ENCODE measurements at regions not wholly inside any gene's neighbourhood (a gene's known extent, or its start where the extent isn't known, plus 50 kb on each side); places are given as distances from the start of the nearest gene placed in this dataset.

DNA sequence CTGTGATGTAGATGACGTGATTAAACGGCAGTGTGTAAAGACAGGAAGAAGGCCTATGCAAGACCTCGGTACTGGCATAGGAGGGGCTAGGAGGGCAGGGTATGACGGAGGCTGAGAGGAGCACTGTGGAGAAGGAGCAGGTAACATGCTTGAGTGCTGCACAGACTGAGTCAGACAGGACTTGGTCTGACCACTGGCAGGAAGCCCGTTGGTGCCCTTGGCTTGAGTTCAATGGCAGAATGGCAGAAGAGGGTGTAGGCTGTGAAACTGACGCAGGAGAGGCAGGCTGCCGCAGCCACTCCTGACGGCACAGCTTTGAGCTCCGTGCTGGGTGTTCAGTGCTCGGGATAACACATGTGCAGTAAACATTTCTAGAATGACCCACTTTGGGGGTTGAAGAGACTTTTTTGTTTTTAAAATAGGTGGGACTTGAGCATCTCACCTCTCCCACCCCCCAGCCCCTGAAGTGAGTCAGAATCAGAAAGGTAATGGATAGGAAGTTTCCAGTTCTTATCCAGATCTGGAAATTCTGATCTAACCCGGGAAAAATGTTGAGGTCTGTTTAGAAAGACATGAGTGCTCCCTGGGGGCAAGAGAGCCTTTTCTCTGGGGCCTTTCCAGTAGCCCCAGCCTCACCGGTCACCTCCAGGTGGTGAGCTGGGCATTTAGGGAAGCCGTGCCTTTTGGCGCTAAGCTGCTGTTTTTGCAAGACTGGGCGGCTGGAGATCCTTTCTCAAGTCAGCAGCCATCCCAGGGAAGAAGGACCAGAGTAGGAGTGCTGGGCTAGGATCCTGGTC, 126.4 kb downstream of the RPLP1 start:
- TF ChIP-seq, protein P1, sequence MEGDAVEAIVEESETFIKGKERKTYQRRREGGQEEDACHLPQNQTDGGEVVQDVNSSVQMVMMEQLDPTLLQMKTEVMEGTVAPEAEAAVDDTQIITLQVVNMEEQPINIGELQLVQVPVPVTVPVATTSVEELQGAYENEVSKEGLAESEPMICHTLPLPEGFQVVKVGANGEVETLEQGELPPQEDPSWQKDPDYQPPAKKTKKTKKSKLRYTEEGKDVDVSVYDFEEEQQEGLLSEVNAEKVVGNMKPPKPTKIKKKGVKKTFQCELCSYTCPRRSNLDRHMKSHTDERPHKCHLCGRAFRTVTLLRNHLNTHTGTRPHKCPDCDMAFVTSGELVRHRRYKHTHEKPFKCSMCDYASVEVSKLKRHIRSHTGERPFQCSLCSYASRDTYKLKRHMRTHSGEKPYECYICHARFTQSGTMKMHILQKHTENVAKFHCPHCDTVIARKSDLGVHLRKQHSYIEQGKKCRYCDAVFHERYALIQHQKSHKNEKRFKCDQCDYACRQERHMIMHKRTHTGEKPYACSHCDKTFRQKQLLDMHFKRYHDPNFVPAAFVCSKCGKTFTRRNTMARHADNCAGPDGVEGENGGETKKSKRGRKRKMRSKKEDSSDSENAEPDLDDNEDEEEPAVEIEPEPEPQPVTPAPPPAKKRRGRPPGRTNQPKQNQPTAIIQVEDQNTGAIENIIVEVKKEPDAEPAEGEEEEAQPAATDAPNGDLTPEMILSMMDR (IDR thresholded peaks at IDR 0.05; ENCODE audit: insufficient read depth, low read depth, low read length), result no peak
- no peak overlapping the region for H3K4me3 ChIP-seq (ENCODE audit: low read depth, low read length)
- no peak for DNase-seq (ENCODE audit: low read depth)

DNA sequence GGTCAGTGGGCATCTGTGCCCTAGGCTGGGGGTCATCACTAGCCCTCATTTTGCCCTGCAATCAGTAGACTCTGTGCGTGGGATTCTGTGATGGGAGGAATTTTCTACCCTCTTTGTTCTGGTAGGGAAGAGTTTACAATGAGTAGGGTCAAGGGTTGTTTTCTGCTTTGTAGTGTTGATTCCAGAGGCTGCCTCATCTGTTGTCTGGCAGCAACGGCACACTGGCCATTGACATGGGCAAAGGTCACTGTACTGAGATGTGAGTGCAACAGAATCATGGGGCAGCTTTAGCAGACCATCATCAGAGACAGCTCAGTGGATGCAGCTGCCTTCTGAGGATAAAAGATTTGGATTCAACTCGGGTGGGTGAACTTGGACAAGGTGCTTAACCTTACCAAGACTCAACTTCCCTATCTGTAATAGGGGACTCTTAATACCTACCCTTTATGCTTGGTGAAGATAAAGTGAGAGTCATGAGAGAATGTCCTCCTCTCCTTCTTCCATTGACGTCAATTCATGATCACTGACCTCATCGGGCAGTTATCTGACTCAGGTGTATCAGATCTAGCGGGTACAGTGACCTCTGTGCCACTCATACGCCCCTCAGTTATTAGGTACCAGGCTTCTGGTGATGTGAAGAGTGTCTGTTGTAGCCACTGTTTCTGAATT, 127.5 kb downstream of the RPLP1 start:
- no peak overlapping the region for H3K4me3 ChIP-seq (ENCODE audit: low read depth, low read length)
- no peak for DNase-seq (ENCODE audit: low read depth)
- TF ChIP-seq, protein P1 (IDR thresholded peaks at IDR 0.05; ENCODE audit: insufficient read depth, low read depth, low read length), result no peak

DNA sequence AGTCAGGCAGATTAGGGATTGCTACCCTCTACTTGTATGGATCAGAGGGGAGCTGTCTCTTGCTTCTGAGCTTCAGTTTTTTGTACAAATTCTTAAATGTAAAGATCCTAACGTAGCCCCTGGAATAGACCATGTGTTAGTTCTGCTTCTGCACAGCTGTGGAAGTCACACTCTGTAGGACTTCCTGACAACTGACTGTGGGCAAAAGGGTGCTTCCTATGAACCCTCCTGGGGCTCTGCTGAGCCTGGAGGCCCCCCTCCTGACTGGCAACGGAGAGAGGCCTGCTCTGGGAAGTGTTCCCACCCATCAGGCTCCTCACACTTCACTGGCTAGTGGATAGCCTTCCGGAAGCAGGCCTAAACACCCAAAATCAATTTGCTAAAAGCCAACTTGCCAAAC, 131.0 kb downstream of the RPLP1 start:
- TF ChIP-seq, protein P1 (IDR thresholded peaks at IDR 0.05; ENCODE audit: insufficient read depth, low read depth, low read length), result no peak

DNA sequence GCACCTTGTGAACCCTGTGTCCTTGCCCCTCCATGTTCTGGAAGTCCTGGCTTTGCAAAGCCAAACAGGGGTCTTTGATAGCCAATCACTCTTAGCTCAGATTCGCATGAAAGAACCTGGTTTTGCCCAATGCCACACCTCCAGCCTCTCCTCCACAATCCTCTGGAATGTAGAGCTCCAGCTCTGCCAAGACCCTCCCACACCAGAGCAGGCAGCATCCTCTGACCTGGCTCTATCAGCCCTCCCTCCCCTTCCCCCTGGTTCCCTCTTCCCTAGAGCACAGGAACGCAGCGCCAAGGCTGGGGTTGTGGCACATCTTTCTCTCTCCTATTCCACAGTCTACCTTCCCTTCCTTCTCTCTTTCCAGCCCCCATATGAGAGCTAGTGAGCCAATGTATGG, 133.3 kb downstream of the RPLP1 start:
- DNase-seq (ENCODE audit: low read depth), result no peak
- TF ChIP-seq, protein P1 (IDR thresholded peaks at IDR 0.05; ENCODE audit: insufficient read depth, low read depth, low read length), result no peak
- H3K4me3 ChIP-seq (ENCODE audit: low read depth, low read length), result no peak overlapping the region

More for the DNA sequence above, 131.0 kb downstream of the RPLP1 start:
- no peak for DNase-seq (ENCODE audit: low read depth)
- no peak overlapping the region for H3K4me3 ChIP-seq (ENCODE audit: low read depth, low read length)

DNA sequence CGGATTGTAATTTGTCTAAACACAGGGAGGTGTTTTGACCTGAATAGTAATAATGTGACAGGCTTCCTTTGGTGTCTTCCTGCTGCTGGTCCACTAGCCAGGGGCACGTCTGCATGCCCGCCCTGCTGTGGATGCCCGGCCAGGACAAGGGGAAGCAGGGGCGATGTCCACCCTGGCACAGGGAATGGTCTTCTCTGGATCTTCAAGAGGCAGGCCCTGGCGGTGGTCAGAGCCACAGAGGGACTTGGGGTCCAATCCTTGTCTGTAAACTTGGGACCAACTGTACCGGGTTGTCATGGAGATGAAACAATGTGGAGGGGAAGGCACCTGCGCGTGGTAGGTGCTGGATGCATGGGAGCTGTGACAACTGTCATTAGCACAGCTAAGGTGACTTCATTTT, 134.1 kb downstream of the RPLP1 start:
- no peak overlapping the region for H3K4me3 ChIP-seq (ENCODE audit: low read depth, low read length)
- TF ChIP-seq, protein P1 (IDR thresholded peaks at IDR 0.05; ENCODE audit: insufficient read depth, low read depth, low read length), result no peak
- DNase-seq (ENCODE audit: low read depth), result no peak

DNA sequence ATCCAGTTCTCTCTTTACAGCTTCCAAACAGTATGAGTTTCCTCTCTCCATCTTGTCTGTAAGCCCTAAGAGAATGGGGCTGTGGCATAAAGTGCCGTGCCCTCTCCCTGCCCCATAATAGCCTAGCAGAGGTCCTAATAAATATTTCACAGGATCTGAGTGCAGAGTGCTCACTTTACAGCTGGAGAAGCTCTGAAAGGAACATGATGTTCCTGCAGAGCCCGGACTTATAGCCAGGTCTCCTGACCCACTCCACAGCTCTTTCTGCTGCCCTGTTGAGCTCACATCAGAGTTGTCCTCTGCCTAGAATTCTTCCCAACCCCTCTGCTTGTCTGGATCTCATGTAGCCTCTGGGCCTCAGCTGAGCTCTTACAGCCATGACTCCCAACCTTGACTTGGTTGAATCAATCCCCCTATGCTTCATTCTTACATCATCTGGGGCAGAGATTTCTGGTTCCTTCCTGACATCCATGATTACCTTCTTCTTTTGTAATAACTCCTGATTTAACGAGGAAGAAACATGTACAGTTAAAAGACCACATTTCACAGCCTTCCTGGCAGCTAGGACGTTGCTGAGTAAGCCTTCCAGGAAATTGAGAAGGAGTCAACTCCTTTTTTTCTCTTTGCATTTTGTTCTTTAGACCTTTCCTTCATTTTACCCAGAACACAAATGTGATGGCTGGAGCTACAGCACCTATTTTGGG, 135.3 kb downstream of the RPLP1 start:
- DNase-seq (ENCODE audit: low read depth), result no peak
- TF ChIP-seq, protein P1 (IDR thresholded peaks at IDR 0.05; ENCODE audit: insufficient read depth, low read depth, low read length), result no peak
- H3K4me3 ChIP-seq (ENCODE audit: low read depth, low read length), result no peak overlapping the region

Measured in fibroblast of villous mesenchyme (primary cell).